PC-9 (cell line): ENCODE measurements at regions not wholly inside any gene's neighbourhood (a gene's known extent, or its start where the extent isn't known, plus 50 kb on each side); places are given as distances from the start of the nearest gene placed in this dataset.

Experiments
- EZH2 ChIP-seq: fragments of 200-600 bp; sonication (generic); IDR thresholded peaks from 2 replicates; pipeline ENCODE4 v1.8.0; 2017; ENCODE audit warnings: antibody characterized with exemption, low read depth
- TF ChIP-seq, protein P1 (sequence below): fragments of 200-600 bp; sonication (generic); conservative IDR thresholded peaks from 2 replicates; pipeline ENCODE4 v1.6.1; 2017; ENCODE audit warnings: mixed run types, antibody characterized with exemption, mild to moderate bottlenecking, moderate library complexity

DNA sequence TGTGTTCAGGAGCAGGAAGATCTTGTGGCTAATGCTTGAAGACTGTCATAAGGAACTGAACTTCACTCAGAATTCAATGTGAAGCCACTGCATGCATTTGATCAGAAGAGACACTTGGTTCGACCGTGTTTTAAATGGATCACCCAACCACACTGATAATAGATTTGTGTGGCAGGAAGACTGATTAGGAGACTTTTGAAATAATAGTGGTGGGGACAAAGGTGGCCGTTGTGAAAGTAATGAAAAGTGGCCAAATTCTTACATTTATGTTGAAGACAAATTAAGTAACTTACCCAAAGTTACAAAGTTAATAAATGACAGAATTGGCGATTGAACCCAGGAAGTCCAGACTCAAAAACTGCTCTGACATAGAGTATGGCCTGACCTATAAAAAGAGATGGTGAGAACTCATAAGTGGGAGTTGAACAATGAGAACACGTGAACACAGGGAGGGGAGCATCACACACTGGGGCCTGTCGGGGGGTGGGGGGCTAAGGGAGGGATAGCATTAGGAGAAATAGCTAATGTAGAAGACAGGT, 286.9 kb upstream of the DNAJC19 start:
- TF ChIP-seq, protein P1, sequence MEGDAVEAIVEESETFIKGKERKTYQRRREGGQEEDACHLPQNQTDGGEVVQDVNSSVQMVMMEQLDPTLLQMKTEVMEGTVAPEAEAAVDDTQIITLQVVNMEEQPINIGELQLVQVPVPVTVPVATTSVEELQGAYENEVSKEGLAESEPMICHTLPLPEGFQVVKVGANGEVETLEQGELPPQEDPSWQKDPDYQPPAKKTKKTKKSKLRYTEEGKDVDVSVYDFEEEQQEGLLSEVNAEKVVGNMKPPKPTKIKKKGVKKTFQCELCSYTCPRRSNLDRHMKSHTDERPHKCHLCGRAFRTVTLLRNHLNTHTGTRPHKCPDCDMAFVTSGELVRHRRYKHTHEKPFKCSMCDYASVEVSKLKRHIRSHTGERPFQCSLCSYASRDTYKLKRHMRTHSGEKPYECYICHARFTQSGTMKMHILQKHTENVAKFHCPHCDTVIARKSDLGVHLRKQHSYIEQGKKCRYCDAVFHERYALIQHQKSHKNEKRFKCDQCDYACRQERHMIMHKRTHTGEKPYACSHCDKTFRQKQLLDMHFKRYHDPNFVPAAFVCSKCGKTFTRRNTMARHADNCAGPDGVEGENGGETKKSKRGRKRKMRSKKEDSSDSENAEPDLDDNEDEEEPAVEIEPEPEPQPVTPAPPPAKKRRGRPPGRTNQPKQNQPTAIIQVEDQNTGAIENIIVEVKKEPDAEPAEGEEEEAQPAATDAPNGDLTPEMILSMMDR: no peak
- no peak for TF ChIP-seq EZH2
